K562 (cell line): ENCODE measurements at regions not wholly inside any gene's neighbourhood (a gene's known extent, or its start where the extent isn't known, plus 50 kb on each side); places are given as distances from the start of the nearest gene placed in this dataset.

Experiments used
- BRD9 ChIP-seq: fragments of 450-650 bp; IDR thresholded peaks from 2 replicates; pipeline ENCODE4 v1.6.1; 2018; ENCODE audit warnings: low read depth; ENCODE audit not compliant: partially characterized antibody
- CC2D1A ChIP-seq: fragments of 450-650 bp; IDR thresholded peaks from 2 replicates; pipeline ENCODE4 v1.6.1; 2017; ENCODE audit warnings: mild to moderate bottlenecking
- DIDO1 ChIP-seq: fragments of 450-650 bp; IDR thresholded peaks from 2 replicates; pipeline ENCODE4 v1.6.1; 2016; ENCODE audit warnings: low read depth, missing biosample characterization, missing genetic modification characterization
- E2F1 ChIP-seq: sonication (generic); formaldehyde crosslinking; IDR thresholded peaks from 2 replicates; pipeline ENCODE4 v1.8.1; 2023; ENCODE audit warnings: mild to moderate bottlenecking, missing genetic modification reagents, moderate library complexity
- EGR1 ChIP-seq: fragments of 450-650 bp; conservative IDR thresholded peaks from 2 replicates; pipeline ENCODE4 v1.6.1; 2017; ENCODE audit warnings: mild to moderate bottlenecking
- ELF1 ChIP-seq: fragments of 200-800 bp; sonication (Bioruptor generic); IDR thresholded peaks from 2 replicates; pipeline ENCODE4 v1.6.1; 2016; ENCODE audit warnings: missing genetic modification characterization, missing compliant biosample characterization
- FOXP1 ChIP-seq: sonication (generic); formaldehyde crosslinking; IDR thresholded peaks from 2 replicates; pipeline ENCODE4 v1.8.0; 2022; ENCODE audit warnings: mild to moderate bottlenecking, missing genetic modification reagents
- GABPA ChIP-seq: fragments of 200-800 bp; sonication (Bioruptor generic); conservative IDR thresholded peaks from 2 replicates; pipeline ENCODE4 v1.6.1; 2016; ENCODE audit warnings: low read depth, missing genetic modification characterization, missing compliant biosample characterization
- HDAC2 ChIP-seq: fragments of 450-650 bp; IDR thresholded peaks from 2 replicates; pipeline ENCODE4 v1.6.1; 2016; ENCODE audit warnings: mild to moderate bottlenecking
- HDGF ChIP-seq: fragments of 450-650 bp; IDR thresholded peaks from 2 replicates; pipeline ENCODE4 v1.6.1; 2016
- ID3 ChIP-seq, 2 experiments: fragments of 250-450 bp in 1 of 2; fragments of 450-650 bp in 1 of 2; sonication (Bioruptor Pico) in 1 of 2; IDR thresholded peaks; 2 replicates each; pipeline versions ENCODE4 v1.6.1 to v1.8.0; 2016 to 2021; ENCODE audit warnings: mild to moderate bottlenecking in 2 of 2, moderate library complexity in 2 of 2, missing compliant biosample characterization in 1 of 2, missing genetic modification characterization in 1 of 2
- MAX ChIP-seq: sonication (generic); formaldehyde crosslinking; IDR thresholded peaks from 2 replicates; pipeline ENCODE4 v1.9.0; 2022; ENCODE audit warnings: mild to moderate bottlenecking, missing genetic modification reagents
- MIER1 ChIP-seq: fragments of 450-650 bp; IDR thresholded peaks from 2 replicates; pipeline ENCODE4 v1.6.1; 2016; ENCODE audit warnings: antibody characterized with exemption, mild to moderate bottlenecking, low read depth
- NFRKB ChIP-seq: fragments of 450-650 bp; IDR thresholded peaks from 2 replicates; pipeline ENCODE4 v1.6.1; 2016; ENCODE audit warnings: low read depth
- POLR3A ChIP-seq: IDR thresholded peaks from 2 replicates; pipeline ENCODE4 v1.6.1; 2011; ENCODE audit warnings: borderline replicate concordance, mild to moderate bottlenecking, moderate library complexity; ENCODE audit not compliant: insufficient read length, insufficient read depth; ENCODE audit errors: extremely low read depth
- RAD21 ChIP-seq, 2 experiments: fragments of 250-450 bp in 1 of 2; fragments of 450-650 bp in 1 of 2; sonication (Bioruptor Pico) in 1 of 2; formaldehyde crosslinking in 1 of 2; IDR thresholded peaks in 1 of 2; conservative IDR thresholded peaks in 1 of 2; 2 replicates each; pipeline versions ENCODE4 v1.4.0 to v1.8.0; 2020 to 2022; ENCODE audit warnings: mild to moderate bottlenecking in 2 of 2, moderate library complexity in 1 of 2
- RBM17 ChIP-seq: fragments of 200-400 bp; formaldehyde crosslinking; IDR thresholded peaks from 2 replicates; pipeline ENCODE4 v1.6.1; 2017; ENCODE audit warnings: low read depth, mild to moderate bottlenecking, low read length, borderline replicate concordance
- RBM22 ChIP-seq: fragments of 200-400 bp; formaldehyde crosslinking; IDR thresholded peaks from 2 replicates; pipeline ENCODE4 v1.6.1; 2018; ENCODE audit warnings: low read length, low read depth; ENCODE audit not compliant: poor library complexity, severe bottlenecking
- SMC3 ChIP-seq: conservative IDR thresholded peaks from 2 replicates; pipeline ENCODE4 v1.6.1; 2011; ENCODE audit warnings: low read depth, low read length, improper control_type of control experiment; ENCODE audit not compliant: insufficient read depth
- TAF9B ChIP-seq: fragments of 450-650 bp; IDR thresholded peaks from 2 replicates; pipeline ENCODE4 v1.6.1; 2018; ENCODE audit warnings: mild to moderate bottlenecking; ENCODE audit not compliant: partially characterized antibody
- TAL1 ChIP-seq: fragments of 450-650 bp; IDR thresholded peaks from 2 replicates; pipeline ENCODE4 v1.6.1; 2016; ENCODE audit warnings: mild to moderate bottlenecking
- TBL1XR1 ChIP-seq, 2 experiments: IDR thresholded peaks; 2 replicates each; pipeline ENCODE4 v1.6.1; 2012; ENCODE audit warnings: improper control_type of control experiment in 2 of 2, low read length in 2 of 2, mild to moderate bottlenecking in 1 of 2
- TCF7L2 ChIP-seq: fragments of 150-350 bp; IDR thresholded peaks from 2 replicates; pipeline ENCODE4 v1.6.1; 2016; ENCODE audit warnings: low read depth, mild to moderate bottlenecking, low read length, moderate library complexity
- TRIM24 ChIP-seq, 2 experiments: fragments of 450-650 bp; IDR thresholded peaks; 2 replicates each; pipeline ENCODE4 v1.6.1; 2016
- ZC3H11A ChIP-seq: IDR thresholded peaks from 2 replicates; pipeline ENCODE4 v1.6.1; 2012; ENCODE audit warnings: low read depth, low read length, improper control_type of control experiment
- ZEB2 ChIP-seq: fragments of 450-650 bp; IDR thresholded peaks from 2 replicates; pipeline ENCODE4 v1.6.1; 2016
- ZNF134 ChIP-seq: fragments of 250-450 bp; sonication (Bioruptor Pico); conservative IDR thresholded peaks from 2 replicates; pipeline ENCODE4 v1.4.0; 2020
- ZNF197 ChIP-seq: fragments of 200-800 bp; sonication (Bioruptor generic); IDR thresholded peaks from 2 replicates; pipeline ENCODE4 v1.6.1; 2016; ENCODE audit warnings: low read depth, missing genetic modification characterization, missing compliant biosample characterization
- ZNF217 ChIP-seq: sonication (generic); formaldehyde crosslinking; IDR thresholded peaks from 2 replicates; pipeline ENCODE4 v1.8.0; 2022; ENCODE audit warnings: mild to moderate bottlenecking, missing genetic modification reagents

- TF ChIP-seq ID3 (CRISPR knock-in tag; IDR thresholded peaks at IDR 0.05) (no peak), ID3 (tag; IDR thresholded peaks at IDR 0.05) (0 out of 2 replicates have a peak, but pooled peaks have one; percentile 39), HDAC2 (no peak), MIER1 (peak; percentile 69; the same call in 1 of the 2 replicates), ZEB2 (peak; percentile 82), EGR1 (no peak), MAX (CRISPR knock-in tag) (no peak), HDGF (0 out of 2 replicates have a peak, but pooled peaks have one; percentile 16), TBL1XR1 (IDR thresholded peaks at IDR 0.05; ENCODE audit: low read length in 2 of 2) (peak in 1 of 2 experiments; percentile 81; a peak in 1 of 4 replicates), ZNF197 (CRISPR knock-in tag) (no peak), TAL1 (peak; percentile 88), FOXP1 (CRISPR knock-in tag) (0 out of 2 replicates have a peak, but pooled peaks have one; percentile 5), RBM22 (no peak), DIDO1 (tag) (no peak), TRIM24 (IDR thresholded peaks at IDR 0.05) (peak; percentile 96 to 97), RAD21 (CRISPR knock-in tag; conservative IDR thresholded peaks at IDR 0.05 in 1 of 2, IDR thresholded peaks at IDR 0.05 in 1 of 2) (peak in 1 of 2 experiments; percentile 25; a peak in 2 of 4 replicates), ZNF134 (0 out of 2 replicates have a peak, but pooled peaks have one; percentile 44), NFRKB (peak; percentile 81; the same call in 1 of the 2 replicates), POLR3A (no peak), SMC3 (0 out of 2 replicates have a peak, but pooled peaks have one; percentile 16), GABPA (tag) (no peak), ELF1 (tag) (no peak; the same call in 1 of the 2 replicates), ZNF217 (CRISPR knock-in tag) (no peak), TCF7L2 (no peak), BRD9 (no peak), ZC3H11A (0 out of 2 replicates have a peak, but pooled peaks have one; percentile 11), TAF9B (no peak), RBM17 (no peak), E2F1 (CRISPR knock-in tag) (no peak), CC2D1A (peak; percentile 84; the same call in 1 of the 2 replicates)
Observed at GRCh38 chr6:14734052-14734415, 511.8 kb upstream of the JARID2 start (continued).
